SK-N-SH (cell line): ENCODE measurements at regions not wholly inside any gene's neighbourhood (a gene's known extent, or its start where the extent isn't known, plus 50 kb on each side); places are given as distances from the start of the nearest gene placed in this dataset.
"Not testable (repeated sequence)": the region's sequence is repeated elsewhere in the genome, so short reads cannot be mapped to it uniquely, and the experiment has no call there.

Experiments used
- CTCF ChIA-PET: fragments of 300-600, 350-600 bp; formaldehyde crosslinking; extraction: SDS; loops from one replicate; lab custom pipeline; 2021; lab: Yijun Ruan, JAX
- POLR2A ChIA-PET: fragments of 350-600 bp; sonication (Branson Sonifier 250); formaldehyde crosslinking; extraction: SDS; loops from one replicate; lab custom pipeline; 2020; ENCODE audit warnings: antibody characterized with exemption, inconsistent platforms; lab: Yijun Ruan, JAX
- DNase-seq: peaks from one replicate; pipeline ENCODE4 v3.0.0; 2012
- H2AFZ ChIP-seq: fragments of 200-600 bp; sonication (generic); 2 replicates; pipeline ENCODE4 v1.8.1; 2016; ENCODE audit warnings: antibody characterized with exemption, mild to moderate bottlenecking, low read depth
- H3F3A ChIP-seq: fragments of 200-600 bp; sonication (generic); replicated peaks from 2 replicates; pipeline ENCODE3; 2016; ENCODE audit warnings: antibody characterized with exemption, mild to moderate bottlenecking; ENCODE audit not compliant: insufficient read depth
- H3K27ac ChIP-seq, 2 experiments: fragments of 200-500 bp in 1 of 2; fragments of 200-600 bp in 1 of 2; sonication (Bioruptor generic) in 1 of 2; sonication (generic), shearing (Covaris generic) in 1 of 2; 2 replicates each; pipeline versions ENCODE4 v1.5.1 to v1.6.1; 2014 to 2016; ENCODE audit warnings: low read depth in 2 of 2, inconsistent platforms in 1 of 2, low read length in 1 of 2, mild to moderate bottlenecking in 1 of 2, mixed read lengths in 1 of 2
- H3K27me3 ChIP-seq: fragments of 200-600 bp; sonication (generic), shearing (Covaris generic); 2 replicates; pipeline ENCODE4 v1.6.1; 2016; ENCODE audit warnings: mixed run types; ENCODE audit not compliant: insufficient read depth
- H3K36me3 ChIP-seq, 2 experiments: fragments of 200-500 bp in 1 of 2; fragments of 200-600 bp in 1 of 2; sonication (Bioruptor generic) in 1 of 2; sonication (generic) in 1 of 2; replicated peaks in 1 of 2; 2 replicates each; pipeline versions ENCODE3 to v1.5.1; 2014 to 2016; ENCODE audit warnings: low read length in 1 of 2, mild to moderate bottlenecking in 1 of 2; ENCODE audit not compliant: insufficient read depth in 2 of 2, control insufficient read depth in 1 of 2
- H3K4me1 ChIP-seq, 2 experiments: fragments of 200-500 bp in 1 of 2; fragments of 200-600 bp in 1 of 2; sonication (Bioruptor generic) in 1 of 2; sonication (generic), shearing (Covaris generic) in 1 of 2; 2 replicates each; pipeline versions ENCODE4 v1.5.1 to v1.6.1; 2014 to 2016; ENCODE audit warnings: low read depth in 1 of 2, low read length in 1 of 2, mixed run types in 1 of 2; ENCODE audit not compliant: insufficient read depth in 2 of 2, control insufficient read depth in 1 of 2
- H3K4me2 ChIP-seq: fragments of 200-600 bp; sonication (generic), shearing (Covaris generic); 2 replicates; pipeline ENCODE4 v1.6.1; 2017; ENCODE audit warnings: mixed run types
- H3K4me3 ChIP-seq, 2 experiments: fragments of 200-500 bp in 1 of 2; fragments of 200-600 bp in 1 of 2; sonication (Bioruptor generic) in 1 of 2; sonication (generic), shearing (Covaris generic) in 1 of 2; 2 replicates each; pipeline versions ENCODE4 v1.5.1 to v1.8.1; 2014 to 2016; ENCODE audit warnings: low read depth in 2 of 2, inconsistent platforms in 1 of 2, low read length in 1 of 2, mild to moderate bottlenecking in 1 of 2, mixed read lengths in 1 of 2, moderate library complexity in 1 of 2
- H3K79me2 ChIP-seq: fragments of 200-600 bp; sonication (generic); 2 replicates; pipeline ENCODE4 v1.8.1; 2017; ENCODE audit warnings: mild to moderate bottlenecking; ENCODE audit not compliant: insufficient read depth
- H3K9ac ChIP-seq: fragments of 200-600 bp; sonication (generic); 2 replicates; pipeline ENCODE4 v1.6.1; 2017; ENCODE audit warnings: mixed run types
- H3K9me2 ChIP-seq: fragments of 200-600 bp; sonication (generic); 2 replicates; pipeline ENCODE4 v1.6.1; 2017; ENCODE audit warnings: mixed run types
- H3K9me3 ChIP-seq: fragments of 200-600 bp; sonication (generic); 2 replicates; pipeline ENCODE4 v1.6.1; 2017; ENCODE audit warnings: mixed run types, mild to moderate bottlenecking, moderate library complexity
- H4K20me1 ChIP-seq: fragments of 200-600 bp; sonication (generic); 2 replicates; pipeline ENCODE4 v1.6.1; 2017; ENCODE audit warnings: mild to moderate bottlenecking, mixed run types; ENCODE audit not compliant: insufficient read depth
- EP300 ChIP-seq, 2 experiments: IDR thresholded peaks; 2 replicates each; pipeline versions ENCODE4 v1.4.0 to v1.6.1; 2012; ENCODE audit warnings: borderline replicate concordance in 1 of 2, low read depth in 1 of 2, low read length in 1 of 2
- JUND ChIP-seq: IDR thresholded peaks from 2 replicates; pipeline ENCODE4 v1.4.0; 2012
- MXI1 ChIP-seq: IDR thresholded peaks from 2 replicates; pipeline ENCODE4 v1.6.1; 2012; ENCODE audit warnings: mild to moderate bottlenecking, low read depth, low read length, improper control_type of control experiment
- RFX5 ChIP-seq: IDR thresholded peaks from 2 replicates; pipeline ENCODE4 v1.6.1; 2012; ENCODE audit warnings: mild to moderate bottlenecking, improper control_type of control experiment, low read length
- SMC3 ChIP-seq: IDR thresholded peaks from 2 replicates; pipeline ENCODE4 v1.6.1; 2012; ENCODE audit warnings: low read depth, low read length, improper control_type of control experiment
- WGBS: methylation state at CpG from one replicate; pipeline ENCODE4 v1.1.6; 2017; ENCODE audit warnings: low lambda C conversion rate; 5-methylcytosine and 5-hydroxymethylcytosine counted together
- TF ChIP-seq, protein P1 (sequence below): IDR thresholded peaks from 2 replicates; pipeline ENCODE4; 2012
- TF ChIP-seq, protein P2 (sequence below): IDR thresholded peaks from 2 replicates; pipeline ENCODE4 v1.6.1; 2012; ENCODE audit warnings: mild to moderate bottlenecking, low read depth, low read length, moderate library complexity
- TF ChIP-seq, protein P3 (sequence below): fragments of 200-600 bp; sonication (generic); IDR thresholded peaks from 2 replicates; pipeline ENCODE4 v1.6.1; 2017; ENCODE audit warnings: antibody characterized with exemption, mild to moderate bottlenecking, moderate library complexity

DNA sequence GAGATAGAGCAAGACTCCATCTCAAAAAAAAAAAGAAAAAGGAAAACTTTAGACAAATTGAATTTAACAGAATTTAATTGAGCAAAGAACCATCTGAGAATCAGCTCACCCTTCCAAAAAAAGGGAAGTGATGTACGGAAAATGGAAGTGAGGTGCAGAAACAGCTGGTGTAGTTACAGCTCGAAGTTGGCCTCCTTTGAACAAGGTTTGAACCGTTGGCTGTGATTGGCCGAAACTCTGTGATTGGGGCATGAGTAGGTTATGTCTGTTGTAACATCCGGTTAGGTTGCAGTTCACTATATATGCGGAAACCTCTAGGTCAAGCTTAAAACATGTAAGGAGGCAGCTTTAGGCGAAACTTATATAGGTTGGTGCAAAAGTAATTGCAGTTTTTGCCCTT lies 97.9 kb upstream of the KIF26B start (continued):
- TF ChIP-seq, protein P1, sequence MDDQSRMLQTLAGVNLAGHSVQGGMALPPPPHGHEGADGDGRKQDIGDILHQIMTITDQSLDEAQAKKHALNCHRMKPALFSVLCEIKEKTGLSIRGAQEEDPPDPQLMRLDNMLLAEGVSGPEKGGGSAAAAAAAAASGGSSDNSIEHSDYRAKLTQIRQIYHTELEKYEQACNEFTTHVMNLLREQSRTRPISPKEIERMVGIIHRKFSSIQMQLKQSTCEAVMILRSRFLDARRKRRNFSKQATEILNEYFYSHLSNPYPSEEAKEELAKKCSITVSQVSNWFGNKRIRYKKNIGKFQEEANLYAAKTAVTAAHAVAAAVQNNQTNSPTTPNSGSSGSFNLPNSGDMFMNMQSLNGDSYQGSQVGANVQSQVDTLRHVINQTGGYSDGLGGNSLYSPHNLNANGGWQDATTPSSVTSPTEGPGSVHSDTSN = no peak

DNA sequence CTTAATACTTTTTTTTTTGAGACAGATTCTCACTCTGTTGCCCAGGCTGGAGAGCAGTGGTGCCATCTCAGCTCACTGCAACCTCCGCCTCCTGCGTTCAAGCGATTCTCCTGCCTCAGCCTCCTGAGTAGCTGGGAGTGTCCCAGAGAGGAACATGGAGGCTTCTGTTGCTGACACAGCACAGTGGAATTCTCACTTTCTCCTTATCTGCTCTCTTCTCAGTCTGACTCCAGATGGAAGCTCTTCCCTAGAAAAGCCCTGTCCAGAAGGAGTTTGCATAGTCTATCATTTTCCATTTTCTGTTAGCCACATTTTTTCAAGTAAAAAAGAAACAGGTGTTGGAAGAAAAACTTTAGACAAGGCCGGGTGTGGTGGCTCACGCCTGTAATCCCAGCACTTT lies 98.5 kb upstream of the KIF26B start:
- POLR2A ChIA-PET = not testable (repeated sequence)

DNA sequence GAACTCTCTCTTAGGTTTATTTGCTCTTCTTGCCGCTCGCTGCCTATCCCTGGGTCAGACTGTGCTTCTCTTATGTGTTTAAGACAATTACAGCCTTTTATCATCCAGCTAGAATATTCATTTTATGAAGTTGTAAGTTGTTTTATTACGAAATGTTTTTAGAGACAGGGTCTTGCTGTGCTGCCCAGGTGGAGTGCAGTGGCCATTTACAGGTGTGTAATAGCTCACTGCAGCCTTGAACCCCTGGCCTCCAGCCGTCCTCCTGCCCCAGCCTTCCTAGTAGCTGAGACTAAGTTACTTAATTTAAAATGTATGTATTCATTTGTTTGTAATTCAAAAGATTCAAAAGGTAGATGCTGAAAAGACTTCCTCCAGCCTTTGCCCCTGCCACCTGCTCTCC lies 99.0 kb upstream of the KIF26B start:
- no peak overlapping the region for H3K4me3 ChIP-seq
- no peaks in the 10 kb centered on the region for H3K9me3 ChIP-seq
- CTCF ChIA-PET = interaction anchor here (1.2 to 1.5 kb wide), 2 partner anchors 10 to 13 kb away, joined by 6 to 7 read pairs; no protein-coding TSS in a partner anchor
- H3K36me3 ChIP-seq = no peaks in the 10 kb centered on the region
- H3K4me2 ChIP-seq = no peak overlapping the region
- H2AFZ ChIP-seq = no peak overlapping the region
- H3F3A ChIP-seq = no peaks in the 10 kb centered on the region
- H3K27ac ChIP-seq = no peak overlapping the region
- no peaks in the 10 kb centered on the region for H3K79me2 ChIP-seq
- POLR2A ChIA-PET = no interaction called here
- no peaks in the 10 kb centered on the region for H3K9me2 ChIP-seq
- no peaks in the 10 kb centered on the region for H4K20me1 ChIP-seq
- DNase-seq = no peak
- no peak overlapping the region for H3K9ac ChIP-seq
- whole genome bisulfite sequencing = 73% methylated on average over 3 of the region's 4 CpGs
- TF ChIP-seq SMC3 (no peak), EP300 (IDR thresholded peaks at IDR 0.05; ENCODE audit: borderline replicate concordance in 1 of 2, low read depth in 1 of 2, low read length in 1 of 2) (no peak), JUND (no peak), MXI1 (no peak), RFX5 (no peak)
- TF ChIP-seq, protein P2, sequence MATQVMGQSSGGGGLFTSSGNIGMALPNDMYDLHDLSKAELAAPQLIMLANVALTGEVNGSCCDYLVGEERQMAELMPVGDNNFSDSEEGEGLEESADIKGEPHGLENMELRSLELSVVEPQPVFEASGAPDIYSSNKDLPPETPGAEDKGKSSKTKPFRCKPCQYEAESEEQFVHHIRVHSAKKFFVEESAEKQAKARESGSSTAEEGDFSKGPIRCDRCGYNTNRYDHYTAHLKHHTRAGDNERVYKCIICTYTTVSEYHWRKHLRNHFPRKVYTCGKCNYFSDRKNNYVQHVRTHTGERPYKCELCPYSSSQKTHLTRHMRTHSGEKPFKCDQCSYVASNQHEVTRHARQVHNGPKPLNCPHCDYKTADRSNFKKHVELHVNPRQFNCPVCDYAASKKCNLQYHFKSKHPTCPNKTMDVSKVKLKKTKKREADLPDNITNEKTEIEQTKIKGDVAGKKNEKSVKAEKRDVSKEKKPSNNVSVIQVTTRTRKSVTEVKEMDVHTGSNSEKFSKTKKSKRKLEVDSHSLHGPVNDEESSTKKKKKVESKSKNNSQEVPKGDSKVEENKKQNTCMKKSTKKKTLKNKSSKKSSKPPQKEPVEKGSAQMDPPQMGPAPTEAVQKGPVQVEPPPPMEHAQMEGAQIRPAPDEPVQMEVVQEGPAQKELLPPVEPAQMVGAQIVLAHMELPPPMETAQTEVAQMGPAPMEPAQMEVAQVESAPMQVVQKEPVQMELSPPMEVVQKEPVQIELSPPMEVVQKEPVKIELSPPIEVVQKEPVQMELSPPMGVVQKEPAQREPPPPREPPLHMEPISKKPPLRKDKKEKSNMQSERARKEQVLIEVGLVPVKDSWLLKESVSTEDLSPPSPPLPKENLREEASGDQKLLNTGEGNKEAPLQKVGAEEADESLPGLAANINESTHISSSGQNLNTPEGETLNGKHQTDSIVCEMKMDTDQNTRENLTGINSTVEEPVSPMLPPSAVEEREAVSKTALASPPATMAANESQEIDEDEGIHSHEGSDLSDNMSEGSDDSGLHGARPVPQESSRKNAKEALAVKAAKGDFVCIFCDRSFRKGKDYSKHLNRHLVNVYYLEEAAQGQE = no peak
- TF ChIP-seq, protein P3, sequence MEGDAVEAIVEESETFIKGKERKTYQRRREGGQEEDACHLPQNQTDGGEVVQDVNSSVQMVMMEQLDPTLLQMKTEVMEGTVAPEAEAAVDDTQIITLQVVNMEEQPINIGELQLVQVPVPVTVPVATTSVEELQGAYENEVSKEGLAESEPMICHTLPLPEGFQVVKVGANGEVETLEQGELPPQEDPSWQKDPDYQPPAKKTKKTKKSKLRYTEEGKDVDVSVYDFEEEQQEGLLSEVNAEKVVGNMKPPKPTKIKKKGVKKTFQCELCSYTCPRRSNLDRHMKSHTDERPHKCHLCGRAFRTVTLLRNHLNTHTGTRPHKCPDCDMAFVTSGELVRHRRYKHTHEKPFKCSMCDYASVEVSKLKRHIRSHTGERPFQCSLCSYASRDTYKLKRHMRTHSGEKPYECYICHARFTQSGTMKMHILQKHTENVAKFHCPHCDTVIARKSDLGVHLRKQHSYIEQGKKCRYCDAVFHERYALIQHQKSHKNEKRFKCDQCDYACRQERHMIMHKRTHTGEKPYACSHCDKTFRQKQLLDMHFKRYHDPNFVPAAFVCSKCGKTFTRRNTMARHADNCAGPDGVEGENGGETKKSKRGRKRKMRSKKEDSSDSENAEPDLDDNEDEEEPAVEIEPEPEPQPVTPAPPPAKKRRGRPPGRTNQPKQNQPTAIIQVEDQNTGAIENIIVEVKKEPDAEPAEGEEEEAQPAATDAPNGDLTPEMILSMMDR = no peak
- TF ChIP-seq, all 33 proteins: peak for 0
- Histone ChIP-seq H3K27me3 (no peaks in the 10 kb centered on the region), H3K4me1 (peaks cover 0 to 3% of the 10 kb centered on the region in 2 experiments; a peak in 1 of 4 replicates)

More for the DNA sequence above, 98.5 kb upstream of the KIF26B start:
- H3K36me3 ChIP-seq, H2AFZ ChIP-seq, H3F3A ChIP-seq, H3K4me1 ChIP-seq, H4K20me1 ChIP-seq, H3K9me3 ChIP-seq, H3K27ac ChIP-seq, H3K79me2 ChIP-seq, H3K9me2 ChIP-seq, H3K9ac ChIP-seq, H3K4me2 ChIP-seq, DNase-seq, H3K27me3 ChIP-seq, H3K4me3 ChIP-seq: not testable (repeated sequence)
- CTCF ChIA-PET = interaction anchor here (1.5 kb wide), 1 partner anchor 14 kb away, joined by 6 read pairs; no protein-coding TSS in a partner anchor
- 95% methylated on average over 5 of the region's 5 CpGs for WGBS
